BJ (cell line): ENCODE measurements at regions not wholly inside any gene's neighbourhood (a gene's known extent, or its start where the extent isn't known, plus 50 kb on each side); places are given as distances from the start of the nearest gene placed in this dataset.

ENCODE experiments used
- CTCF ChIA-PET: fragments of 350-600 bp; formaldehyde crosslinking; extraction: SDS; loops from one replicate; lab custom pipeline; 2021; ENCODE audit warnings: antibody characterized with exemption, inconsistent platforms; lab: Yijun Ruan, JAX
- POLR2A ChIA-PET: fragments of 300-600 bp; sonication (Branson Sonifier 250); formaldehyde crosslinking; extraction: SDS; loops from one replicate; lab custom pipeline; 2021; ENCODE audit warnings: antibody characterized with exemption; lab: Charles Lee
- DNase-seq: peaks from one replicate; pipeline ENCODE4 v3.0.0-alpha.2; 2011; ENCODE audit warnings: low read depth
- H3K27me3 ChIP-seq: 2 replicates; pipeline ENCODE4 v1.6.0; 2011; ENCODE audit warnings: low read length; ENCODE audit not compliant: control insufficient read depth, insufficient read depth
- H3K36me3 ChIP-seq: 2 replicates; pipeline ENCODE4 v1.5.1; 2011; ENCODE audit warnings: low read length; ENCODE audit not compliant: control insufficient read depth, insufficient read depth
- H3K4me3 ChIP-seq: 2 replicates; pipeline ENCODE4 v1.5.1; 2011; ENCODE audit warnings: low read depth, mild to moderate bottlenecking, control low read depth, low read length
- CTCF ChIP-seq: IDR thresholded peaks from 2 replicates; pipeline ENCODE4 v1.5.1; 2011; ENCODE audit warnings: low read depth, mild to moderate bottlenecking, control low read depth, inconsistent platforms, low read length, moderate library complexity; ENCODE audit not compliant: insufficient read depth

GRCh38 chr4:35963974-35964515 is 280.3 kb downstream of the ARAP2 start:
- no peaks in the 10 kb centered on the region for H3K36me3 ChIP-seq
- no peak for TF ChIP-seq CTCF
- no peak for DNase-seq
- ChIA-PET CTCF (interaction anchor here (0.7 kb wide), 1 partner anchor 34 kb away, joined by 3 read pairs; no protein-coding TSS in a partner anchor), POLR2A (no interaction called here)
- H3K27me3 ChIP-seq = no peaks in the 10 kb centered on the region
- H3K4me3 ChIP-seq = no peak overlapping the region

- DNase-seq = no peak
- Histone ChIP-seq H3K36me3 (no peaks in the 10 kb centered on the region), H3K27me3 (no peaks in the 10 kb centered on the region), H3K4me3 (no peak overlapping the region)
- no peak for TF ChIP-seq CTCF
- ChIA-PET CTCF (interaction anchor here (0.6 kb wide), 1 partner anchor 37 kb away, joined by 4 read pairs; no protein-coding TSS in a partner anchor), POLR2A (no interaction called here)
Observed at GRCh38 chr4:35965300-35965699, 279.0 kb downstream of the ARAP2 start.

GRCh38 chr4:35966566-35966965 is 277.7 kb downstream of the ARAP2 start:
- Histone ChIP-seq H3K27me3 (no peaks in the 10 kb centered on the region), H3K4me3 (no peak overlapping the region), H3K36me3 (no peaks in the 10 kb centered on the region)
- no peak for TF ChIP-seq CTCF
- ChIA-PET CTCF (no interaction called here), POLR2A (no interaction called here)
- DNase-seq = no peak

GRCh38 chr4:35970366-35970960 is 273.9 kb downstream of the ARAP2 start:
- TF ChIP-seq CTCF = no peak
- ChIA-PET POLR2A (no interaction called here), CTCF (no interaction called here)

GRCh38 chr4:35972814-35973213 is 271.5 kb downstream of the ARAP2 start:
- TF ChIP-seq CTCF = no peak
- DNase-seq = no peak
- CTCF ChIA-PET = no interaction called here
- Histone ChIP-seq H3K27me3 (no peaks in the 10 kb centered on the region), H3K4me3 (no peak overlapping the region), H3K36me3 (no peaks in the 10 kb centered on the region)
- POLR2A ChIA-PET = no interaction called here

More at GRCh38 chr4:35970366-35970960, 273.9 kb downstream of the ARAP2 start:
- no peaks in the 10 kb centered on the region for H3K36me3 ChIP-seq
- no peak for DNase-seq
- no peaks in the 10 kb centered on the region for H3K27me3 ChIP-seq
- H3K4me3 ChIP-seq = no peak overlapping the region
